A204.1 (cell line): ENCODE measurements at regions not wholly inside any gene's neighbourhood (a gene's known extent, or its start where the extent isn't known, plus 50 kb on each side); places are given as distances from the start of the nearest gene placed in this dataset.
"Not testable (repeated sequence)": the region's sequence is repeated elsewhere in the genome, so short reads cannot be mapped to it uniquely, and the experiment has no call there.

ENCODE experiments used
- FAIRE-seq: peaks from 2 replicates; lab custom pipeline; 2012; peaks lifted over from hg19 to GRCh38; lab: Jason Lieb, UNC

DNA sequence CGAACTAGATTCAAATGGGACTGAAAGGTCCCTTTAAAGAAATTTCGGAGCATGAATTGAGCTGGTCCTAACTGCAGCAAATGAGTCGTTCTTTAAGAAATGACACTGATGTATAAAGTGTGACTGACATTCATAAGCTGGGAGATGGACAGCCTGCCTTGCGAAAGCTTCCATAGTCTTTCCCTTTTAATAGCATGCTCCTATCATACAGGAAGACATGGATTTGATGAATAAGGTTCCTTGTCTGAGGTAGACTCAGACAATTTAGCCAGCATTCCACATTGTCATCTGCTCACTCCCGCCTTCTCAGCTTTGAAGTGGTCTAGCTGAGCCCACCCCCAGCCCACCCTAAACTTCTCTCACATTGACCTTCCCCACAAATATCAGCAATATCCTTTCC lies 264.9 kb downstream of the TSN start:
- no peak for FAIRE-seq

DNA sequence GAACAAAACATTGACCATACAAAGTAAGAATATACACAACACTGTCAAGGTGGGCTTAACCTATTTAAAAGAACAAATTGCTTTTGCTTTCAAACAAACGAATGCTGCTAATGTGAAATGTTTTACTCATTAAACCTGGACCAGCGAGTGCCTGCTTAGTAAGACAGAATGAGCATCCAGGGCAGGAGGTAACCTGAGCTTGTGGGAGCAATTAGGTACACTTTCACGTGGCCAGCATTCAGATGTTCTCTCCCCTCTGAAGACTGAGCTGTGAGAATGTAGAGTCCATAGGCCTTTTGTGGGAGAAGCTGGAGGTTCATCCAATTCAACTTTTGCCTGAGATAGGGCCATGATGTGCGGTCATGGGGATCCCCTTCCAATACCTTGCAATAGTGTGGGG lies 266.5 kb downstream of the TSN start:
- no peak for FAIRE-seq

- no peak for FAIRE-seq
Measured at GRCh38 chr2:122022531-122022930, 267.1 kb downstream of the TSN start.

DNA sequence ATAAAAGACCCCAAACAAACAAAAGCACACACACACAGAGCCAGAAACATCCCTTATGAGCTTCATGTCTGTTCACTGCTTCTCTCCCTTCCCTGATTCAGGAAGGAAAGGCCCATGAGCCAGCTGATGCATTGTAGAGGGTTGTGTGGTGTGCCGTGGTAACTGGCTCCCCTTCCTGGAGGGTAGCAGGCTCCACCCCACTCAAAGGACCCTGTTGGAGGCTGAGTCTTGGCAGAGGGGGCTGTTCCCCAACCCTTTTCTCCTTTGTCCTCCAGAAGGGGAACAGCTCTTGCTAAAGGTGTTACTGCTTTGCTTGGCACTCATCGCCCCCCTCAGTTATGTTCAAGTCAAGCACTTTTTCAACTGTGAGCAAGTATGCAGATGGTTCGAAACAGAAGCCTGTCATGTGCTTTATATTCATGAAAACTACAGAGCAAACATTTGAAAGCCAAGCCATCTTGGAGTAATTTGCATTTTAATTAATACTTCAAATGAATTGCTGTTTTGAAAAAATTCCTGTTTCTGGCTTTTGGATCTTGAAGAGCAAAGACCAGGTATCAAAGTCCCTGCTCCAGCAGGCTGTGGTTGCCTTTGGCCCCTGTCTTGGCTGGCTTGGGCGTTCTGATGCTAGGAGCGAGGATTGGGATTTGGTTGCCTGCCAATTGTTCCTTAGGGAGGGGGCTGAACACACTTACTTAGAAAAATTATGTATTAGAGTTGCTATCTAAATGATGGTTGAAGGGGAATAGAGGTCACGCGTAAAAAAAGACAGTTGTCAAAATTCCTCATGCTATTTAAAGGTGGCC lies 267.8 kb downstream of the TSN start:
- no peak for FAIRE-seq

DNA sequence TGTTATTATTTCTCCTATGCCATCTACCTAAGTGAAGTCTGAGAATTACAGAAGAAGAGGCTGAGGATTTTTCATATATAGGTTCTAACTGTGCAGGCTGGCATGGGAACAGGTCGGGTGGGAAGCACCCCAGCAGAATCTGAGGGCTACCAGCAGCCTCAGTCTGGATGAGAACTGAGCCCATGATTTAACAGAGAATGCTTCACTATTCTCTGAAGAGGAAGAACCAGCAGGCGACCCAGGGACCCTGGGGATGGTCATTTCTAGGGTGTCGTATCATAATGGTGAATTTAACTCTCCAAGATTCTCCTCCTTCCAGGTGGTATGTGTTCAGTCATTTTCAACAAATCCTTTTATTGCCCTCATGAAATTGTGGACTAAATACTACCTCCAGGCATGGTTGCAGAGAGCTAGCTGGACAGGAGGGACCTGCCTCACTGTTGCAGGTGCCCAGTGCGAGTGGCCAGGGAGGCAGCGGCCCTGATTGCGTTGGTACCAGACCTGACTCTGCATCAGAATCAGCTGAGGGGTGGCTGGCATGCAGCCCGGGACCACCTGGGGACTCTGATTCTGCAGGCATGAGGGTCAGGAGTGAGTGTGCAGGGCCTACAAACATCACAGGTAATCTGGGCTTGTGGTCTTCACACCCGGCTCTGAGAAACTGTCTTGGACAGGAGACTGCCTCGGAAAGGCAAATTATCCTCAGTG lies 272.2 kb downstream of the TSN start:
- no peak for FAIRE-seq

- FAIRE-seq = no peak
Measured at GRCh38 chr2:122028371-122029100, 273.1 kb downstream of the TSN start.

- FAIRE-seq = no peak
Measured at GRCh38 chr2:122029456-122029855, 274.0 kb downstream of the TSN start.

DNA sequence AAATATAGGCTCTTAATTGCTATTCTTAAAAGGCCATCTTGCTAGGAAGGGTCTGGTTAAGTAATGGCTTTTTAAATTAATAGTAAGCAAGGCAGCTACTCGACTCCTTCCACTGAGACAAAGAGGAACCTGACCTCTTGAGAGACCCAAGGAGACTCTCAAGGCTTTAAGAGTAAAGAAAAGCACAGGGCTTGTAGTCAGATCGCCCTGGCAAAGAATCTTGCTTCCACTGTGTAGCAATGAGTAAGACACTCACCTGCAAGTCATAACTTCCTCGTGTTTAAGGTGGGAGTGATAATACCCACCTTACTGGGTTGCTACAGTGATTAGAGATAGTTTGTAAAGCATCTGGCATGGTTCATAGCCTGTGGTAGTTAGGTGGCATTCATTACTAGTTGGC lies 274.5 kb downstream of the TSN start:
- FAIRE-seq = no peak

DNA sequence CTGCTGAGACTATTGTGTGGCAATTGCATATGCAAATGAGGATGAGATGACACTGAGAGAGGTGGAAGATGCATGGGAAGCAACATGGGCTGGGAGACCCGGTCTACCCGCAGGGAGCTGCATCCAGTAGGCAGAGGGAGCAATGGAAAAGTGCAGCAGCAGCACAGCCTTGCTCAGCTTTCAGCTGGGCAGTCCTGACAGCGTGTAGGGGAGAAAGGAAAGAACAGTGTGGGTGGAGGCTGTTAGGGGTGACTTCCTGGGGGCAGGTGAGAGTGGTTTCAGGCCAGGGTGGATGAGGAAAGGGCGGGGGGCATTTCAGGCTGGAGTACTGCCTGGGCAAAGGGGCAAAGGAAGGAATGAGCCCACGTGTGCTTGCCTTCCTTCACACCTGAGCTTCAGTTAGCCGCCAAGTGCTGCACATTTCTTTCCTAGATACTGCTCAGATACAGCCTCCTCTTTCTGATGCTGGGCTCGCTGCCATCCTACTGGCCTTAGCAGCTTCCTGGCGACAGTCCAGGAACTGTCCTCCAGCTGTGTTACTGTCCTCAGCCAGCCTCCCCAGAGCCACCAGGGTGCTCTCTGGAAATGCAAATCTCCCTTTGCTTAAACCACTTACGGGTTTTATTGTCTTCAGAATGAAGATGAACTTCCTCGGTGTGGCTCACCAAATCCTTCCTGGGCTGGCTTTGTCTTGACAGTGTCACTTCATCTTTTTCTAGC lies 276.3 kb downstream of the TSN start:
- FAIRE-seq = no peak

GRCh38 chr2:122032264-122032645 lies 276.8 kb downstream of the TSN start:
- no peak for FAIRE-seq

DNA sequence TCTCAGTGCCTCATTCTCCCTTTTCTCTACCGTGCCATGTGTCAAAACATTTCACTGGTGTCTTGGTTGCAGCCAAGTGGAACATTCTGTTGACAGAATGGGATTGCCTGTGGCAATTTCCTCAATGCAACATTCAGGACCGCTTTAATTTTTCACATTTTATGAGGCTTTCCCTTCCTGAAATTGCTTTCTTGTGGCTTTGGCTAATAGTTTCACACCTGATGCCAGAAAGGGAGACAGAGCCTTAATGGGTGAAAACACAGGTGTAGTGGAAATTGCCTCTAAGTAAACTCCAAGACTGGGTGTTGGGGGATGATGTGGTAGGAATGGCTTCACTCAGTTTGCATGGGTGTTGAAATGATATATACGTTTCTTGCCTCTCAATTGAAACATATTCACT lies 278.3 kb downstream of the TSN start:
- no peak for FAIRE-seq

- FAIRE-seq = no peak
Measured at GRCh38 chr2:122034344-122034743, 278.9 kb downstream of the TSN start.

DNA sequence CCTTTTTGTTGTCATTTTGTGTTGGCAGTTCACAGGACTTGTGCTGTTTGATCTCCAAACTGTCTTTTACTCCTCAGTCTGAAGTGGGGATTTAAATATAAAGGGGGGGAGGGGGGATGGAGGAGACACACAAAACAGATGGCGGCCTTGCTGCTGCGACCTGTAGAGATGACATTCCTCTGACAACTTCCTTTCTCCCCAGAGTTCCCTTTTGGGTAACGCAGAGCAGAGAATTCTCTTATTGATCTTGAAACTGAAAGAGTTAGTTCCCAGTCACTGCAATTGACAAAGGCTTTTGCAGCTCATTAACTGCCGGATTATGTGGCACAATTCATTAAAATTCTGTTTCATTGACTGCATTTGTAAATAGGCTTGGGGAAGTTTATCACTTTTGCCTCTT lies 279.3 kb downstream of the TSN start:
- no peak for FAIRE-seq

GRCh38 chr2:122038816-122039215 lies 283.4 kb downstream of the TSN start:
- FAIRE-seq = not testable (repeated sequence)

GRCh38 chr2:122041455-122041854 lies 286.0 kb downstream of the TSN start:
- no peak for FAIRE-seq

DNA sequence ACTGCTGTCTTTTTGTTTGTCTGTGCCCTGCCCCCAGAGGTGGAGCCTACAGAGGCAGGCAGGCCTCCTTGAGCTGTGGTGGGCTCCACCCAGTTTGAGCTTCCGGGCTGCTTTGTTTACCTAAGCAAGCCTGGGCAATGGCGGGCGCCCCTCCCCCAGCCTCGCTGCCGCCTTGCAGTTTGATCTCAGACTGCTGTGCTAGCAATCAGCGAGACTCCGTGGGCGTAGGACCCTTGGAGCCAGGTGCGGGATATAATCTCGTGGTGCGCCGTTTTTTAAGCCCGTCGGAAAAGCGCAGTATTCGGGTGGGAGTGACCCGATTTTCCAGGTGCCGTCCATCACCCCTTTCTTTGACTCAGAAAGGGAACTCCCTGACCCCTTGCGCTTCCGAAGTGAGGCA lies 296.2 kb downstream of the TSN start:
- not testable (repeated sequence) for FAIRE-seq

DNA sequence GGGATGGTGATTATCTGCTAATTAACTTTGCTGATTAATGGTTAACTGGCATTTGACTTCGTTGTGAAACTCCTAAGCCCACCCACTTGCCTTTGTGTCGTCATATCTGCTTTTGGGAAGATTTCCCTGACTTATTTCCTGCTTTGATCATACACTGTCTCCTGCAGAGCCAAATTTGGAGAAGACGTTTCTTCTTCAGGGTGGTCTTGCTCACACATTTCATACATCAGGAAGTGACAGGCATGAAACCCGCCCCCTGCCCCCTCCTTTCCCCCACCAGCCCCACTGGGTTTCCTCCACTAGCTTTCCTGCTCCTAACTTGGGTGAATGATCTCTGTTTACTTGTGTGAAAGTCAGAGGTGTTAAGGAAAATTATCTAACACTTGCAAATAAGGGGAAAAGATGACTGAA lies 300.1 kb downstream of the TSN start:
- no peak for FAIRE-seq

- no peak for FAIRE-seq
Measured at GRCh38 chr2:122056853-122057252, 301.4 kb downstream of the TSN start.

GRCh38 chr2:122061206-122061605 lies 305.8 kb downstream of the TSN start:
- FAIRE-seq = no peak

DNA sequence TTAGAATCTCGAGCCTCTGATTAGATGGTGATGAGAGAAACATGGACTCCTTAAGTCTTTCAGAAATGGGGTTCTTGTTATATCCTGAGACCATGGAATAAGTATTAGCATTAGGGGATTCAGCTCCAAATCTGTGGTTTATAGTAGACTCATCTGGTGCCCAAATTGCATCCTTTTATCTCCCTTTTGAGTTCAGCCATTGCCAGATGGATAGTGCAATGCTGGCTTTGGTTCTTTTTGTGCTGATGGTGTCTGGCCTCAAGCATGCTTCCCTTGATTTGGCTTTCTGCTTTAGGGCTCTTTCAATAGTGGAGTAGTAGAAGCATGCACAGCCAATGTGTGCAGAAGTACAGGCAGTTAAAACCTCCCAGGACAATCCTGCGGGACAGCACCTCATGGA lies 306.4 kb downstream of the TSN start:
- no peak for FAIRE-seq

DNA sequence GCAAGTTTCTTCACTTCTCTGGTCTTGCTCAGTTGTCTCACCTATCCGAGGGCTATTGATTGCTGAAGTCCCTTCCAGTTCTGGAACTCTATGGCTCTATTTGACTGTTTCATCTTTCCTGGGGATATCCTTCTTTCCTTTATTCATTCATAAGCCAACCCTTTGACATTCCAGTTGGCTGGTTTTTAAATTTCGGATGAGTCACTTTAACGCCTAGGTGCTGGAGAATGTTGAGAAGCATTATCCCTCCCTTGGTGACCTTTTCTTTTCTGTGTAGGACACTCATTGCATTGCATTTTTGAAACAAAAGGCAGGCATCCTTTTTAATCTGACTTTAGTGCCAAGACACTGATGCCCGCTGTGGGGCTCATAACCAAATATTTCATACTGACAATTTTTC lies 307.1 kb downstream of the TSN start:
- no peak for FAIRE-seq

GRCh38 chr2:122063716-122064115 lies 308.3 kb downstream of the TSN start:
- FAIRE-seq = no peak
